Right lobe of liver (tissue), 4 donors: ENCODE measurements at regions not wholly inside any gene's neighbourhood (a gene's known extent, or its start where the extent isn't known, plus 50 kb on each side); places are given as distances from the start of the nearest gene placed in this dataset.

Experiments used
- POLR2A ChIP-seq: fragments of 450-650 bp; IDR thresholded peaks from one replicate; pipeline ENCODE4 v1.6.1; 2017; ENCODE audit warnings: antibody characterized with exemption, mild to moderate bottlenecking
- TF ChIP-seq, protein P1 (sequence below), 4 donors: fragments of 200-600 bp in 3 of 4; fragments of 450-650 bp in 1 of 4; IDR thresholded peaks; one replicate each; pipeline versions ENCODE4 v1.5.1 to v1.8.0; 2016 to 2022; ENCODE audit warnings: antibody characterized with exemption in 4 of 4, mild to moderate bottlenecking in 2 of 4
- donor health status: DM: no; HTN: no; CAD: no.
- donor health status: DM: no; HTN: no; CAD: no.
- donor health status: DM: no; HTN: yes; CAD: no.

DNA sequence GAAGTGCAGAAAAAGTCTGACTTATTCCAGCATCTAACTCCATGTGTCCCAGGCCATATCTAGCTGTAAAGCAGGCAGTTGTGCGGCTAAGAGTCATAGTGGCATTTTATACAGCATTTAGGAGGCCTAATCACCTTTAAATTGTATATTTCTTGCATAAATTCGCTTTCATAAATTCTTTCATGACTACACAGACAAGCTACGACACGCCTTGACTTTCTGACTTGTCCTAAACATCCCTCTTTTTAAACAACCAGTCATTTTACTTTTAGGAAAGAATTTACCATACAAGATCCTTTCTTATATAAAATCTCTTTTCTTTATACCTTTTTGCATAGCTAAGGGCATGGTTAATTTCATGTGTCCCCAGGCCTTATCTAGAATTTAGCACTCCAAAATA, 81.7 kb upstream of the THBS2 start:
- TF ChIP-seq POLR2A: no peak
- TF ChIP-seq, protein P1, sequence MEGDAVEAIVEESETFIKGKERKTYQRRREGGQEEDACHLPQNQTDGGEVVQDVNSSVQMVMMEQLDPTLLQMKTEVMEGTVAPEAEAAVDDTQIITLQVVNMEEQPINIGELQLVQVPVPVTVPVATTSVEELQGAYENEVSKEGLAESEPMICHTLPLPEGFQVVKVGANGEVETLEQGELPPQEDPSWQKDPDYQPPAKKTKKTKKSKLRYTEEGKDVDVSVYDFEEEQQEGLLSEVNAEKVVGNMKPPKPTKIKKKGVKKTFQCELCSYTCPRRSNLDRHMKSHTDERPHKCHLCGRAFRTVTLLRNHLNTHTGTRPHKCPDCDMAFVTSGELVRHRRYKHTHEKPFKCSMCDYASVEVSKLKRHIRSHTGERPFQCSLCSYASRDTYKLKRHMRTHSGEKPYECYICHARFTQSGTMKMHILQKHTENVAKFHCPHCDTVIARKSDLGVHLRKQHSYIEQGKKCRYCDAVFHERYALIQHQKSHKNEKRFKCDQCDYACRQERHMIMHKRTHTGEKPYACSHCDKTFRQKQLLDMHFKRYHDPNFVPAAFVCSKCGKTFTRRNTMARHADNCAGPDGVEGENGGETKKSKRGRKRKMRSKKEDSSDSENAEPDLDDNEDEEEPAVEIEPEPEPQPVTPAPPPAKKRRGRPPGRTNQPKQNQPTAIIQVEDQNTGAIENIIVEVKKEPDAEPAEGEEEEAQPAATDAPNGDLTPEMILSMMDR (IDR thresholded peaks at IDR 0.05): no peak
